Cardiac fibroblast (primary cell): ENCODE measurements at regions not wholly inside any gene's neighbourhood (a gene's known extent, or its start where the extent isn't known, plus 50 kb on each side); places are given as distances from the start of the nearest gene placed in this dataset.

Experiments
- DNase-seq, 2 donors: peaks; one replicate each; pipeline versions ENCODE4 v3.0.0 to v3.0.0-alpha.2; 2010; ENCODE audit warnings: low read depth in 2 of 2
- H3K4me3 ChIP-seq, 2 donors: replicated peaks in 1 of 2; 1 replicate in 1 of 2; 2 replicates in 1 of 2; pipeline ENCODE4 v1.5.1; 2011; ENCODE audit warnings: low read depth in 2 of 2, low read length in 2 of 2, mild to moderate bottlenecking in 2 of 2, moderate library complexity in 1 of 2
- CTCF ChIP-seq: IDR thresholded peaks from one replicate; pipeline ENCODE4 v1.5.1; 2011; ENCODE audit warnings: low read depth, mild to moderate bottlenecking, low read length, inconsistent platforms

- DNase-seq: no peak
- no peak overlapping the region for H3K4me3 ChIP-seq
- no peak for TF ChIP-seq CTCF
Measured at GRCh38 chr10:111993321-111993720, 190.2 kb downstream of the GPAM start.

GRCh38 chr10:111993872-111994426 lies 189.6 kb downstream of the GPAM start:
- DNase-seq: no peak
- TF ChIP-seq CTCF: no peak
- no peak overlapping the region for H3K4me3 ChIP-seq

- no peak overlapping the region for H3K4me3 ChIP-seq
- no peak for DNase-seq
- TF ChIP-seq CTCF: no peak
Measured at GRCh38 chr10:111996103-111996502, 187.5 kb downstream of the GPAM start.

- TF ChIP-seq CTCF: no peak
- H3K4me3 ChIP-seq: no peak overlapping the region
- no peak for DNase-seq
Measured at GRCh38 chr10:111998728-111999127, 184.8 kb downstream of the GPAM start.

GRCh38 chr10:111999205-111999914 lies 184.2 kb downstream of the GPAM start:
- DNase-seq: no peak
- TF ChIP-seq CTCF: no peak
- no peak overlapping the region for H3K4me3 ChIP-seq

GRCh38 chr10:111999915-112000302 lies 183.7 kb downstream of the GPAM start:
- TF ChIP-seq CTCF: no peak
- DNase-seq: no peak
- no peak overlapping the region for H3K4me3 ChIP-seq

GRCh38 chr10:112000466-112000865 lies 183.1 kb downstream of the GPAM start:
- peak in 1 of 2 donors; percentile 75 for DNase-seq
- TF ChIP-seq CTCF: no peak
- no peak overlapping the region for H3K4me3 ChIP-seq
